Esophagus muscularis mucosa (tissue), 3 donors: ENCODE measurements at regions not wholly inside any gene's neighbourhood (a gene's known extent, or its start where the extent isn't known, plus 50 kb on each side); places are given as distances from the start of the nearest gene placed in this dataset.

Source experiments
- POLR2A ChIP-seq: fragments of 450-650 bp; IDR thresholded peaks from one replicate; pipeline ENCODE4 v1.6.1; 2017; ENCODE audit warnings: antibody characterized with exemption, moderate library complexity, mild to moderate bottlenecking, low read depth
- TF ChIP-seq, protein P1 (sequence below), 3 experiments: fragments of 200-600 bp in 2 of 3; fragments of 450-650 bp in 1 of 3; sonication (generic) in 2 of 3; IDR thresholded peaks; one replicate each; pipeline ENCODE4 v1.5.1; 2017 to 2019; ENCODE audit warnings: antibody characterized with exemption in 3 of 3, mild to moderate bottlenecking in 2 of 3, moderate library complexity in 1 of 3

DNA sequence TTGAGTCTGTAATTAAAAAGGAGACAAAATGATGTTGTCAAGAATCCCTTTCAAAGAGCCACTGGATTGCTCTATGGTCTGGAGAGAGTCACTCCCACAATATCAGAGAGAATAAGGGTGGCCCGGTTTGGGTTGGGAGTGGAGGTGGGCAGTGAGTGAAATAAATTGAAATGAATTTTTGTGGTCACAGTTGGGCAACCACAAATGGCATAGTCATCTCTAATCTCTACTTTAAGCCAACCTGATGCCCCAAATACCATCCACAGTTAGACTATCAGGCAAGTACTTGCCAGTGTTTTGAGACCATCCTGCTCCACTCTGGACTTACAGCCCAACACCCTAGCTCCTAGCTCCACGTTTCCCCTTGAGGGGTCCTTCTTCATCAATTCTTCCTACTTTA lies 559.7 kb downstream of the BCL11A start:
- TF ChIP-seq, protein P1, sequence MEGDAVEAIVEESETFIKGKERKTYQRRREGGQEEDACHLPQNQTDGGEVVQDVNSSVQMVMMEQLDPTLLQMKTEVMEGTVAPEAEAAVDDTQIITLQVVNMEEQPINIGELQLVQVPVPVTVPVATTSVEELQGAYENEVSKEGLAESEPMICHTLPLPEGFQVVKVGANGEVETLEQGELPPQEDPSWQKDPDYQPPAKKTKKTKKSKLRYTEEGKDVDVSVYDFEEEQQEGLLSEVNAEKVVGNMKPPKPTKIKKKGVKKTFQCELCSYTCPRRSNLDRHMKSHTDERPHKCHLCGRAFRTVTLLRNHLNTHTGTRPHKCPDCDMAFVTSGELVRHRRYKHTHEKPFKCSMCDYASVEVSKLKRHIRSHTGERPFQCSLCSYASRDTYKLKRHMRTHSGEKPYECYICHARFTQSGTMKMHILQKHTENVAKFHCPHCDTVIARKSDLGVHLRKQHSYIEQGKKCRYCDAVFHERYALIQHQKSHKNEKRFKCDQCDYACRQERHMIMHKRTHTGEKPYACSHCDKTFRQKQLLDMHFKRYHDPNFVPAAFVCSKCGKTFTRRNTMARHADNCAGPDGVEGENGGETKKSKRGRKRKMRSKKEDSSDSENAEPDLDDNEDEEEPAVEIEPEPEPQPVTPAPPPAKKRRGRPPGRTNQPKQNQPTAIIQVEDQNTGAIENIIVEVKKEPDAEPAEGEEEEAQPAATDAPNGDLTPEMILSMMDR (IDR thresholded peaks at IDR 0.05), result no peak
- no peak for TF ChIP-seq POLR2A
